B cell (primary cell): ENCODE measurements at regions not wholly inside any gene's neighbourhood (a gene's known extent, or its start where the extent isn't known, plus 50 kb on each side); places are given as distances from the start of the nearest gene placed in this dataset.

Source experiments
- ATAC-seq: fragments of 200-7000 bp; cut with Tn5 transposase; one replicate; pipeline ENCODE4 v1.10.0; 2021; ENCODE audit warnings: low read depth, mild to moderate bottlenecking, moderate number of reproducible peaks, moderate library complexity
- CTCF ChIA-PET: fragments of 350-600 bp; sonication (Branson Sonifier 250); formaldehyde crosslinking; loops from one replicate; lab custom pipeline; 2021; ENCODE audit warnings: antibody characterized with exemption, inconsistent platforms; lab: Charles Lee
- POLR2A ChIA-PET: fragments of 350-600 bp; sonication (Branson Sonifier 250); formaldehyde crosslinking; loops from one replicate; lab custom pipeline; 2021; ENCODE audit warnings: antibody characterized with exemption; lab: Charles Lee
- DNase-seq: peaks from one replicate; pipeline ENCODE4 v3.0.0; 2013
- H2AFZ ChIP-seq: 2 replicates; pipeline ENCODE4 v1.6.1; 2012; ENCODE audit warnings: mild to moderate bottlenecking, low read depth, low read length; ENCODE audit not compliant: insufficient read depth, poor library complexity, severe bottlenecking
- H3K27ac ChIP-seq, 2 donors: 1 replicate in 1 of 2; 2 replicates in 1 of 2; pipeline ENCODE4 v1.5.1; 2012 to 2013; ENCODE audit warnings: low read length in 2 of 2, mild to moderate bottlenecking in 2 of 2, moderate library complexity in 1 of 2
- H3K27me3 ChIP-seq, 4 experiments: fragments of 200-600 bp in 1 of 4; sonication (generic) in 1 of 4; replicated peaks in 1 of 4; 1 replicate in 2 of 4; 2 replicates in 2 of 4; pipeline versions ENCODE4 v1.6.1 to v1.7.0; 2013 to 2016; ENCODE audit warnings: low read length in 3 of 4, mild to moderate bottlenecking in 2 of 4, mixed read lengths in 1 of 4, moderate library complexity in 1 of 4; ENCODE audit not compliant: insufficient read depth in 4 of 4, control insufficient read depth in 3 of 4; ENCODE audit errors: control extremely low read depth in 1 of 4
- H3K36me3 ChIP-seq, 2 experiments: replicated peaks in 1 of 2; 1 replicate in 1 of 2; 2 replicates in 1 of 2; pipeline versions ENCODE4 v1.6.1 to v1.7.1; 2013; ENCODE audit warnings: low read length in 1 of 2; ENCODE audit not compliant: insufficient read depth in 2 of 2, control insufficient read depth in 1 of 2; ENCODE audit errors: control extremely low read depth in 1 of 2, extremely low read depth in 1 of 2
- H3K4me1 ChIP-seq, 2 donors: fragments of 200-600 bp in 1 of 2; sonication (generic) in 1 of 2; 1 replicate in 1 of 2; 2 replicates in 1 of 2; pipeline versions ENCODE4 v1.5.1 to v1.6.1; 2013 to 2017; ENCODE audit warnings: low read length in 2 of 2; ENCODE audit not compliant: control insufficient read depth in 2 of 2, insufficient read depth in 2 of 2
- H3K4me2 ChIP-seq: replicated peaks from 2 replicates; pipeline ENCODE3; 2012; ENCODE audit warnings: mild to moderate bottlenecking, low read depth, low read length; ENCODE audit not compliant: poor library complexity, severe bottlenecking
- H3K4me3 ChIP-seq, 5 experiments: fragments of 200-600 bp in 1 of 5; sonication (generic) in 1 of 5; 1 replicate in 3 of 5; 2 replicates in 2 of 5; pipeline versions ENCODE4 v1.5.1 to v1.7.0; 2011 to 2016; ENCODE audit warnings: low read length in 4 of 5, mild to moderate bottlenecking in 4 of 5, low read depth in 2 of 5, control low read depth in 1 of 5, moderate library complexity in 1 of 5; ENCODE audit not compliant: insufficient read depth in 1 of 5; ENCODE audit errors: control extremely low read depth in 1 of 5, extremely low read depth in 1 of 5
- H3K79me2 ChIP-seq: fragments of 200-600 bp; sonication (generic); one replicate; pipeline ENCODE4 v1.6.0; 2016; ENCODE audit warnings: low read length; ENCODE audit not compliant: control insufficient read depth, insufficient read depth
- H3K9ac ChIP-seq: fragments of 200-600 bp; sonication (generic); 2 replicates; pipeline ENCODE4 v1.6.1; 2017; ENCODE audit warnings: mild to moderate bottlenecking, low read length, moderate library complexity
- H3K9me3 ChIP-seq, 3 donors: one replicate each; pipeline versions ENCODE4 v1.6.1 to v1.7.1; 2013; ENCODE audit warnings: low read length in 2 of 3; ENCODE audit not compliant: control insufficient read depth in 2 of 3, insufficient read depth in 1 of 3; ENCODE audit errors: control extremely low read depth in 1 of 3
- H4K20me1 ChIP-seq: 2 replicates; pipeline ENCODE4 v1.6.0; 2012; ENCODE audit warnings: mild to moderate bottlenecking, low read length; ENCODE audit not compliant: insufficient read depth, control insufficient read depth, poor library complexity, severe bottlenecking
- H3K27ac Mint-ChIP-seq: one replicate; pipeline ENCODE4 v1.8.0; 2021; ENCODE audit warnings: mixed read lengths
- H3K27me3 Mint-ChIP-seq: one replicate; pipeline ENCODE4 v1.8.0; 2021; ENCODE audit warnings: mixed read lengths
- H3K4me1 Mint-ChIP-seq: one replicate; pipeline ENCODE4 v1.8.0; 2021; ENCODE audit warnings: mixed read lengths
- H3K4me3 Mint-ChIP-seq: one replicate; pipeline ENCODE4 v1.8.0; 2021; ENCODE audit warnings: mixed read lengths
- H3K9me3 Mint-ChIP-seq: one replicate; pipeline ENCODE4 v1.8.0; 2022; ENCODE audit warnings: mixed read lengths; ENCODE audit not compliant: insufficient read depth
- EZH2 ChIP-seq: IDR thresholded peaks from 2 replicates; pipeline ENCODE4 v1.6.1; 2012; ENCODE audit warnings: borderline replicate concordance, low read depth, mild to moderate bottlenecking, moderate library complexity, low read length; ENCODE audit not compliant: insufficient read depth, poor library complexity, severe bottlenecking
- WGBS: methylation state at CpG from one replicate; pipeline ENCODE4 v1.1.5; 2013; ENCODE audit warnings: missing lambda C conversion rate; ENCODE audit not compliant: insufficient coverage; 5-methylcytosine and 5-hydroxymethylcytosine counted together
- intact Hi-C: fragments of 100-400 bp; cut with micrococcal nuclease; formaldehyde crosslinking; loops from one replicate; pipeline ENCODE4 v1.10.0; 2022
- TF ChIP-seq, protein P1 (sequence below): fragments of 200-600 bp; IDR thresholded peaks from one replicate; pipeline ENCODE4 v1.8.0; 2022; ENCODE audit warnings: antibody characterized with exemption, mild to moderate bottlenecking

DNA sequence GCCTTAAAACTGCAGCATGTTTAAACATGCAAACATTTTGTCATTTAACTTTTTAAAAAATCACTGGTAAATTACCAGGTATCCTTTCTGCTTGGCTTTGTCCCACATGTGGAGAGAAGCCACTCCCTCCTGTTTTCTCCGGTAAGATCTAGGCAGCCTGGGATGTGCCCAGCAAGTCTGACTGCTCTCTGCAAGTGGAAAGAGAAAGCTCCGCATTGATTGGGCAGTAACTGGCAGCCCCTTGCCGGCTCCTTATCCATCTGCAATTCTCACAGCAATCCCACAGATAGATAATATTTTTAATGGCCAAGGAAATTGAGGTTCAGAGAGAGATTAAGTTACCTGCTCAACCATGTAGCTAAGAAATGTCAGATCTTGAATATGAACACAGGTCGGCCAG lies 136.1 kb downstream of the TMEM200C start:
- Histone ChIP-seq H3K27me3 (no peaks in the 10 kb centered on the region), H3K4me3 (no peak overlapping the region), H3K9me3 (no peaks in the 10 kb centered on the region), H4K20me1 (no peaks in the 10 kb centered on the region), H3K9ac (no peak overlapping the region), H2AFZ (no peak overlapping the region), H3K4me1 (no peaks in the 10 kb centered on the region), H3K79me2 (no peaks in the 10 kb centered on the region), H3K27ac (no peak overlapping the region), H3K4me2 (no peak overlapping the region), H3K36me3 (no peaks in the 10 kb centered on the region)
- Mint-ChIP-seq H3K4me3 (no peak overlapping the region), H3K9me3 (no peaks in the 10 kb centered on the region), H3K27ac (no peak overlapping the region), H3K27me3 (peaks cover 6% of the 10 kb centered on the region), H3K4me1 (no peaks in the 10 kb centered on the region)
- DNase-seq (no peak), ATAC-seq (no peak)
- ChIA-PET POLR2A (no interaction called here), CTCF (no interaction called here)
- WGBS: 30% methylated on average over 1 of the region's 4 CpGs
- TF ChIP-seq EZH2: no peak
- TF ChIP-seq, protein P1, sequence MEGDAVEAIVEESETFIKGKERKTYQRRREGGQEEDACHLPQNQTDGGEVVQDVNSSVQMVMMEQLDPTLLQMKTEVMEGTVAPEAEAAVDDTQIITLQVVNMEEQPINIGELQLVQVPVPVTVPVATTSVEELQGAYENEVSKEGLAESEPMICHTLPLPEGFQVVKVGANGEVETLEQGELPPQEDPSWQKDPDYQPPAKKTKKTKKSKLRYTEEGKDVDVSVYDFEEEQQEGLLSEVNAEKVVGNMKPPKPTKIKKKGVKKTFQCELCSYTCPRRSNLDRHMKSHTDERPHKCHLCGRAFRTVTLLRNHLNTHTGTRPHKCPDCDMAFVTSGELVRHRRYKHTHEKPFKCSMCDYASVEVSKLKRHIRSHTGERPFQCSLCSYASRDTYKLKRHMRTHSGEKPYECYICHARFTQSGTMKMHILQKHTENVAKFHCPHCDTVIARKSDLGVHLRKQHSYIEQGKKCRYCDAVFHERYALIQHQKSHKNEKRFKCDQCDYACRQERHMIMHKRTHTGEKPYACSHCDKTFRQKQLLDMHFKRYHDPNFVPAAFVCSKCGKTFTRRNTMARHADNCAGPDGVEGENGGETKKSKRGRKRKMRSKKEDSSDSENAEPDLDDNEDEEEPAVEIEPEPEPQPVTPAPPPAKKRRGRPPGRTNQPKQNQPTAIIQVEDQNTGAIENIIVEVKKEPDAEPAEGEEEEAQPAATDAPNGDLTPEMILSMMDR: no peak
- intact Hi-C loops: no loop called here

DNA sequence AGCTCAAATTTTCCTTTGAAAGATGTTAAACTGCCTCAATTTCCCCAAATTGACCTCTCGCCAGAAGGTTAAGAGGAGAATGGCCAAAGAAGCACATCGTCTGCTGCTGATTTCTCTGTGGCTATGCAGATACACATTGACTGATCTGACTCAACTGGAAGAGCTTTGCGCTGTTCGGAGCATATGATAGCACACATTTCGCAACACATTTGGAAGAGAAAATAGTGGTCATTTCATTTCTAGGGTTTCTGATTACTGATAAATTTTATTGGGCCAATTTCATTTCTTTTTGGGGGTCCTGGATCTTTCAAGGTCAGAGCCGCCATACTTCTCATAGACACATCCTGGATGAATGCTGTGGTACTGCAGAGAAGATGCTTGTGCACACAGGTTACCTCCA lies 138.5 kb downstream of the TMEM200C start:
- no peak overlapping the region for H3K9ac ChIP-seq
- H3K4me3 Mint-ChIP-seq: no peak overlapping the region
- no peak for ATAC-seq
- peaks cover 6% of the 10 kb centered on the region for H3K27me3 Mint-ChIP-seq
- CTCF ChIA-PET: no interaction called here
- H3K9me3 Mint-ChIP-seq: no peaks in the 10 kb centered on the region
- H3K4me1 Mint-ChIP-seq: no peaks in the 10 kb centered on the region
- intact Hi-C loops: no loop called here
- no peak overlapping the region for H3K27ac Mint-ChIP-seq
- H3K4me3 ChIP-seq: no peak overlapping the region
- no peak overlapping the region for H3K27ac ChIP-seq
- H4K20me1 ChIP-seq: no peaks in the 10 kb centered on the region
- no peaks in the 10 kb centered on the region for H3K79me2 ChIP-seq
- no peaks in the 10 kb centered on the region for H3K4me1 ChIP-seq
- no peak overlapping the region for H2AFZ ChIP-seq
- TF ChIP-seq, protein P1: no peak
- TF ChIP-seq EZH2: no peak
- H3K36me3 ChIP-seq: no peaks in the 10 kb centered on the region
- H3K9me3 ChIP-seq: no peaks in the 10 kb centered on the region
- 82% methylated on average over 3 of the region's 6 CpGs for WGBS
- DNase-seq: no peak
- POLR2A ChIA-PET: no interaction called here
- H3K27me3 ChIP-seq: no peaks in the 10 kb centered on the region
- H3K4me2 ChIP-seq: no peak overlapping the region
